OCI-M2 (cell line): ENCODE measurements at regions not wholly inside any gene's neighbourhood (a gene's known extent, or its start where the extent isn't known, plus 50 kb on each side); places are given as distances from the start of the nearest gene placed in this dataset.

Experiments
- DNase-seq: peaks from one replicate; lab custom pipeline; 2025; ENCODE audit not compliant: unreplicated experiment; lab: John Stamatoyannopoulos, UW

- DNase-seq: no peak
Observed at GRCh38 chr5:158644301-158644700, 455.4 kb downstream of the EBF1 start.

- DNase-seq: no peak
Observed at GRCh38 chr5:158643840-158644239, 455.9 kb downstream of the EBF1 start.

GRCh38 chr5:158642879-158643278 lies 456.8 kb downstream of the EBF1 start:
- DNase-seq: no peak

GRCh38 chr5:158641016-158641415 lies 458.7 kb downstream of the EBF1 start:
- no peak for DNase-seq

- DNase-seq: no peak
Observed at GRCh38 chr5:158640593-158640980, 459.1 kb downstream of the EBF1 start.

- no peak for DNase-seq
Observed at GRCh38 chr5:158639881-158640592, 459.7 kb downstream of the EBF1 start.

GRCh38 chr5:158638396-158638795 lies 461.3 kb downstream of the EBF1 start:
- DNase-seq: no peak

GRCh38 chr5:158637039-158637438 lies 462.7 kb downstream of the EBF1 start:
- no peak for DNase-seq

- DNase-seq: no peak
Observed at GRCh38 chr5:158635565-158635964, 464.2 kb downstream of the EBF1 start.

- DNase-seq: no peak
Observed at GRCh38 chr5:158634714-158635113, 465.0 kb downstream of the EBF1 start.

- no peak for DNase-seq
Observed at GRCh38 chr5:158629591-158630312, 470.0 kb downstream of the EBF1 start.

- no peak for DNase-seq
Observed at GRCh38 chr5:158626718-158627117, 473.0 kb downstream of the EBF1 start.

- DNase-seq: no peak
Observed at GRCh38 chr5:158623971-158624370, 475.7 kb downstream of the EBF1 start.

- DNase-seq: no peak
Observed at GRCh38 chr5:158621391-158621790, 478.3 kb downstream of the EBF1 start.

GRCh38 chr5:158619083-158619788 lies 480.5 kb downstream of the EBF1 start:
- DNase-seq: no peak

GRCh38 chr5:158618256-158618655 lies 481.5 kb downstream of the EBF1 start:
- no peak for DNase-seq

- DNase-seq: no peak
Observed at GRCh38 chr5:158616707-158617106, 483.0 kb downstream of the EBF1 start.

- DNase-seq: no peak
Observed at GRCh38 chr5:158614951-158615350, 484.8 kb downstream of the EBF1 start.

- DNase-seq: no peak
Observed at GRCh38 chr5:158611581-158611980, 488.1 kb downstream of the EBF1 start.

GRCh38 chr5:158610051-158610415 lies 489.7 kb downstream of the EBF1 start:
- DNase-seq: no peak

GRCh38 chr5:158609333-158610050 lies 490.2 kb downstream of the EBF1 start:
- DNase-seq: no peak
